OCI-LY7 (cell line): ENCODE measurements at regions not wholly inside any gene's neighbourhood (a gene's known extent, or its start where the extent isn't known, plus 50 kb on each side); places are given as distances from the start of the nearest gene placed in this dataset.
"Not testable (repeated sequence)": the region's sequence is repeated elsewhere in the genome, so short reads cannot be mapped to it uniquely, and the experiment has no call there.

Experiments
- BruUV-seq: library from RNA; stranded (reverse); fragments of 400-500 nt; replicated peaks from 2 replicates; lab custom pipeline; 2021; lab: Mats Ljungman, UMichigan
- CTCF ChIA-PET: fragments of 300-600 bp; sonication (Branson Sonifier 250); formaldehyde crosslinking; loops from one replicate; lab custom pipeline; 2022; ENCODE audit warnings: antibody characterized with exemption; ENCODE audit not compliant: unreplicated experiment; lab: Charles Lee
- POLR2A ChIA-PET: fragments of 300-600 bp; sonication (Branson Sonifier 250); formaldehyde crosslinking; loops from one replicate; lab custom pipeline; 2022; ENCODE audit warnings: antibody characterized with exemption; lab: Charles Lee
- DNase-seq: peaks from one replicate; pipeline ENCODE4 v3.0.0-alpha.2; 2015; ENCODE audit warnings: low spot score
- H2AFZ ChIP-seq: fragments of 200-600 bp; sonication (generic), shearing (Covaris generic); 2 replicates; pipeline ENCODE4 v1.6.1; 2014; ENCODE audit warnings: mild to moderate bottlenecking, antibody characterized with exemption, low read length, moderate library complexity
- H3K27ac ChIP-seq: fragments of 200-600 bp; sonication (generic); 2 replicates; pipeline ENCODE4 v1.5.1; 2014; ENCODE audit warnings: mixed run types, low read depth, mild to moderate bottlenecking, moderate library complexity, low read length, inconsistent platforms; ENCODE audit not compliant: poor library complexity, severe bottlenecking
- H3K36me3 ChIP-seq: fragments of 200-600 bp; sonication (generic); 2 replicates; pipeline ENCODE4 v1.6.1; 2014; ENCODE audit warnings: mild to moderate bottlenecking, antibody characterized with exemption, low read length, moderate library complexity, mixed read lengths; ENCODE audit not compliant: insufficient read depth
- H3K4me1 ChIP-seq: fragments of 200-600 bp; sonication (generic); 2 replicates; pipeline ENCODE4 v1.5.1; 2014; ENCODE audit warnings: mild to moderate bottlenecking, low read length; ENCODE audit not compliant: insufficient read depth, poor library complexity, severe bottlenecking
- H3K4me2 ChIP-seq: fragments of 200-600 bp; sonication (generic); 2 replicates; pipeline ENCODE4 v1.6.1; 2014; ENCODE audit warnings: mild to moderate bottlenecking, low read length
- H3K4me3 ChIP-seq: fragments of 200-600 bp; sonication (generic); 2 replicates; pipeline ENCODE4 v1.5.1; 2014; ENCODE audit warnings: mild to moderate bottlenecking, low read depth, low read length; ENCODE audit not compliant: poor library complexity, severe bottlenecking
- H3K79me2 ChIP-seq: fragments of 200-600 bp; sonication (generic); 2 replicates; pipeline ENCODE4 v1.6.1; 2016; ENCODE audit warnings: low read depth, mild to moderate bottlenecking, low read length, moderate library complexity, mixed read lengths; ENCODE audit not compliant: insufficient read depth
- H3K9me2 ChIP-seq: fragments of 200-600 bp; sonication (generic); 2 replicates; pipeline ENCODE4 v1.6.1; 2016; ENCODE audit warnings: mild to moderate bottlenecking, low read length, mixed read lengths; ENCODE audit not compliant: insufficient read depth
- H3K9me3 ChIP-seq: fragments of 200-600 bp; sonication (generic); 2 replicates; pipeline ENCODE4 v1.6.1; 2014; ENCODE audit warnings: mild to moderate bottlenecking, mixed run types, low read length, mixed read lengths
- H4K20me1 ChIP-seq: fragments of 200-600 bp; sonication (generic); 2 replicates; pipeline ENCODE4 v1.6.1; 2014; ENCODE audit warnings: mild to moderate bottlenecking, antibody characterized with exemption, low read length, moderate library complexity, mixed read lengths; ENCODE audit not compliant: insufficient read depth
- EZH2phosphoT487 ChIP-seq: fragments of 200-600 bp; sonication (generic); IDR thresholded peaks from 2 replicates; pipeline ENCODE4 v1.6.1; 2018; ENCODE audit warnings: low read depth, borderline replicate concordance, mild to moderate bottlenecking, mixed run types, antibody characterized with exemption, low read length, moderate library complexity, mixed read lengths
- intact Hi-C: fragments of 100-400 bp; cut with micrococcal nuclease; formaldehyde crosslinking; loops from one replicate; pipeline ENCODE4 v1.10.0; 2022; ENCODE audit not compliant: unreplicated experiment
- TF ChIP-seq, protein P1 (sequence below): fragments of 200-600 bp; sonication (generic); conservative IDR thresholded peaks from 2 replicates; pipeline ENCODE4 v1.5.1; 2014; ENCODE audit warnings: mild to moderate bottlenecking, antibody characterized with exemption, low read length, moderate library complexity, mixed read lengths

DNA sequence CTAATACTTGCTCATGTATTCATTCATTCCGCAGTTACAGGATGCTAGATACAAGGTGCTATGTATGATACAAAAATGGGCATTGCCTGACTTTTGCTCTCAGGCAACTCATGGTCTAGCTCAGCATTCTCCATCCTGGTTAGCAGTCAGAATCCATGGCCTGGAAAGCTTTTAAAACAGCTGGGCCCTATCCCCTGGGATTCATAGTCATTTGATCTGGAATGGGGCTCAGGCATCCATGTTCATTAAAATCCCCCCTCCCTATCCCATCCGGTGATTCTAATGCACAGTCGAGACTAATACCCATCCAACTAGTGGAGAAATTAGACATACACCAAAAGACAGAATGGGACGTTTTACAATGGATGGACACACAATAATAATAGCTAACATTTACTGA lies 104.1 kb upstream of the TMEM132E start:
- no peak for TF ChIP-seq EZH2phosphoT487
- TF ChIP-seq, protein P1, sequence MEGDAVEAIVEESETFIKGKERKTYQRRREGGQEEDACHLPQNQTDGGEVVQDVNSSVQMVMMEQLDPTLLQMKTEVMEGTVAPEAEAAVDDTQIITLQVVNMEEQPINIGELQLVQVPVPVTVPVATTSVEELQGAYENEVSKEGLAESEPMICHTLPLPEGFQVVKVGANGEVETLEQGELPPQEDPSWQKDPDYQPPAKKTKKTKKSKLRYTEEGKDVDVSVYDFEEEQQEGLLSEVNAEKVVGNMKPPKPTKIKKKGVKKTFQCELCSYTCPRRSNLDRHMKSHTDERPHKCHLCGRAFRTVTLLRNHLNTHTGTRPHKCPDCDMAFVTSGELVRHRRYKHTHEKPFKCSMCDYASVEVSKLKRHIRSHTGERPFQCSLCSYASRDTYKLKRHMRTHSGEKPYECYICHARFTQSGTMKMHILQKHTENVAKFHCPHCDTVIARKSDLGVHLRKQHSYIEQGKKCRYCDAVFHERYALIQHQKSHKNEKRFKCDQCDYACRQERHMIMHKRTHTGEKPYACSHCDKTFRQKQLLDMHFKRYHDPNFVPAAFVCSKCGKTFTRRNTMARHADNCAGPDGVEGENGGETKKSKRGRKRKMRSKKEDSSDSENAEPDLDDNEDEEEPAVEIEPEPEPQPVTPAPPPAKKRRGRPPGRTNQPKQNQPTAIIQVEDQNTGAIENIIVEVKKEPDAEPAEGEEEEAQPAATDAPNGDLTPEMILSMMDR: no peak
- intact Hi-C loops: loop anchor here (10.0 kb wide), 1 partner anchor 50 kb away; no protein-coding TSS in a partner anchor

DNA sequence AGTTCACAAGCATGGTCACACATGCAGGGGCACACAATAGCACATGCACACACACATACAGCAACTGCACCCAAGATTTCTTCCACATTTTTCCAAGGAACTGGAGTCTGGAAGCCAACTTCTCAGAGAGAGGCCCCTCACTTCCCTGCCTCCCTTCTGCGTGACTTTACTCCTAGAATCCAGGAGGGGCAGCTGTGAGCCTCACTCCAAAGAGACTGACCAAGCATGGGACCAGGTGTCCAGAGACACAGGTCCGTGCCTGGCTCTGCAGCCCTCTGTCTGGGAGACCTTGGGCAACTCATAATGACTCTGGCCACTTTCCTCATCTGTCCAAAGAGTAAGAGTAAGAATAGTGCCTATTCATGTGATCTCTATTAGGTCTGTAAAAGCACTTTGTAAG lies 104.7 kb upstream of the TMEM132E start:
- H3K4me1 ChIP-seq: no peaks in the 10 kb centered on the region
- H3K79me2 ChIP-seq: no peaks in the 10 kb centered on the region
- no peak overlapping the region for H3K27ac ChIP-seq
- no peak for TF ChIP-seq EZH2phosphoT487
- TF ChIP-seq, protein P1: no peak
- H2AFZ ChIP-seq: no peak overlapping the region
- no peak for DNase-seq
- no peaks in the 10 kb centered on the region for H3K9me3 ChIP-seq
- H4K20me1 ChIP-seq: no peaks in the 10 kb centered on the region
- no peaks in the 10 kb centered on the region for H3K9me2 ChIP-seq
- BruUV-seq: no TSS peak
- no peak overlapping the region for H3K4me3 ChIP-seq
- ChIA-PET CTCF (no interaction called here), POLR2A (no interaction called here)
- no peaks in the 10 kb centered on the region for H3K36me3 ChIP-seq
- no peak overlapping the region for H3K4me2 ChIP-seq
- intact Hi-C loops: loop anchor here (10.0 kb wide), 1 partner anchor 50 kb away; no protein-coding TSS in a partner anchor

More for the DNA sequence above, 104.1 kb upstream of the TMEM132E start:
- Histone ChIP-seq H2AFZ (no peak overlapping the region), H3K9me3 (no peaks in the 10 kb centered on the region), H3K9me2 (no peaks in the 10 kb centered on the region), H4K20me1 (no peaks in the 10 kb centered on the region), H3K4me1 (no peaks in the 10 kb centered on the region), H3K36me3 (no peaks in the 10 kb centered on the region), H3K27ac (no peak overlapping the region), H3K4me2 (no peak overlapping the region), H3K79me2 (no peaks in the 10 kb centered on the region), H3K4me3 (no peak overlapping the region)
- no TSS peak for BruUV-seq
- ChIA-PET CTCF (no interaction called here), POLR2A (no interaction called here)
- DNase-seq: no peak

DNA sequence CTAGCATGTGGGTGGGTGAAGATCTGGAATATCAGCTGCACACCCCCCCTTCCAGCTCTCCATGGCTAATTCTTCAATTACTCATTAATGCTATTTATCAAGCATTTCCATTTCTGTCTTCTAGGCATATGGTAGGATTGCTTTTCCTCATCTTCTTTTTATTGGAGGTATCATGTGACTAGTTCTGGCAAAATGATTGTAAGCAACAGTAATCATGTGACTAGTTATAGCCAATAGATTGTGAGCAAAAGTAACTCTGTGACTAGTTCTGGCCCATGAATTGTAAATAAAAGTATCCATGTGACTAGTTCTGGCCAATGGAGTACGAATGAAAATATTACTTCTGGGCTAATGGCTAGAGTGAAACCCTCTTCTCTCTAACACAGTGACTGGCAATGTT lies 107.0 kb upstream of the TMEM132E start:
- Histone ChIP-seq H3K36me3 (no peaks in the 10 kb centered on the region), H3K27ac (no peak overlapping the region), H3K9me2 (no peaks in the 10 kb centered on the region), H3K4me3 (no peak overlapping the region), H2AFZ (no peak overlapping the region), H3K4me2 (no peak overlapping the region), H3K4me1 (no peaks in the 10 kb centered on the region), H4K20me1 (no peaks in the 10 kb centered on the region), H3K9me3 (no peaks in the 10 kb centered on the region), H3K79me2 (no peaks in the 10 kb centered on the region)
- ChIA-PET CTCF (no interaction called here), POLR2A (no interaction called here)
- no peak for DNase-seq
- intact Hi-C loops: loop anchor here (10.0 kb wide), 1 partner anchor 48 kb away; no protein-coding TSS in a partner anchor
- no peak for TF ChIP-seq EZH2phosphoT487
- TF ChIP-seq, protein P1: no peak
- no TSS peak for BruUV-seq

DNA sequence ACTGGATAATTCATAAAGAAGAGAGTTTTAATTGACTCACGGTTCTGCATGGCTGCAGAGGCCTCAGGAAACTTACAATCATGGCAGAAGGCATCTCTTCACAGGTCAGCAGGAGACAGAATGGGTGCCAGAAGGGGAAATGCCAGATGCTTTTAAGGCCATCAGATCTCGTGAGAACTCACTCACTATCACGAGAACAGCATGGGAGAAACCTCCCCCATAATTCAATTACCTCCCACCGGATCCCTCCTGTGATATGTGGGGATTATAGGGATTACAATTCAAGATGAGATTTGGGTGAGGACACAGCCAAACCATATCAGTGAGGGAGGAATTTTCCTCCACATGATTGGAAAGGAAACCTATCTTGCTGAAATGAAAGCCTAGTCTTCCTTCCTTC lies 108.1 kb upstream of the TMEM132E start:
- H2AFZ ChIP-seq, BruUV-seq: not testable (repeated sequence)
- intact Hi-C loops: loop anchor here (10.0 kb wide), 1 partner anchor 46 kb away; no protein-coding TSS in a partner anchor

More for the DNA sequence above, 108.1 kb upstream of the TMEM132E start:
- H3K79me2 ChIP-seq, POLR2A ChIA-PET, DNase-seq, H3K4me2 ChIP-seq, H3K4me3 ChIP-seq, H3K9me3 ChIP-seq, CTCF ChIA-PET, H3K36me3 ChIP-seq, H3K9me2 ChIP-seq, H4K20me1 ChIP-seq, H3K4me1 ChIP-seq, H3K27ac ChIP-seq: not testable (repeated sequence)
